ENCODE measurements at regions not wholly inside any gene's neighbourhood (a gene's known extent, or its start where the extent isn't known, plus 50 kb on each side); places are given as distances from the start of the nearest gene placed in this dataset.

GRCh38 chr13:58935689-58936088 lies 1228.0 kb downstream of the DIAPH3 start:
- no peak for TF ChIP-seq STAT1 (conservative IDR thresholded peaks at IDR 0.05)
- no peak for TF ChIP-seq CTCF (IDR thresholded peaks at IDR 0.05 in 2 of 3, conservative IDR thresholded peaks at IDR 0.05 in 1 of 3; ENCODE audit: control insufficient read depth in 2 of 3, extremely low read depth in 1 of 3, insufficient read depth in 1 of 3, low read depth in 3 of 3, low read length in 3 of 3)
